ENCODE measurements at regions not wholly inside any gene's neighbourhood (a gene's known extent, or its start where the extent isn't known, plus 50 kb on each side); places are given as distances from the start of the nearest gene placed in this dataset.

- no peaks in the 10 kb centered on the region for H3K9me3 ChIP-seq
- peaks cover 0 to 8% of the 10 kb centered on the region in 2 donors for H3K4me1 ChIP-seq
- H3K4me3 ChIP-seq, result no peak overlapping the region
- intact Hi-C loops (cut with DNase I; ENCODE audit: low total_unique reads), result no loop called here
- no peak for DNase-seq
- no peaks in the 10 kb centered on the region for H3K27me3 ChIP-seq
- no peak overlapping the region for H3K27ac ChIP-seq
- no peak for ATAC-seq
- no peaks in the 10 kb centered on the region for H3K36me3 ChIP-seq
- in situ Hi-C loops (cut with MboI; ENCODE audit: low sequenced_read_pairs in 4 of 4), result no loop called here
- no peak for TF ChIP-seq CTCF (IDR thresholded peaks at IDR 0.05 in 4 of 5, conservative IDR thresholded peaks at IDR 0.05 in 1 of 5)
- TF ChIP-seq POLR2A (IDR thresholded peaks at IDR 0.05), result no peak
Measured at GRCh38 chr5:57598097-57598496, 115.5 kb upstream of the ACTBL2 start.

GRCh38 chr5:57595523-57595991 is 112.9 kb upstream of the ACTBL2 start:
- Histone ChIP-seq H3K27me3 (no peaks in the 10 kb centered on the region), H3K27ac (no peak overlapping the region), H3K36me3 (no peaks in the 10 kb centered on the region), H3K4me3 (no peak overlapping the region), H3K9me3 (no peaks in the 10 kb centered on the region), H3K4me1 (peaks cover 0 to 8% of the 10 kb centered on the region in 2 donors)
- ATAC-seq (no peak), DNase-seq (no peak)
- TF ChIP-seq CTCF (IDR thresholded peaks at IDR 0.05 in 4 of 5, conservative IDR thresholded peaks at IDR 0.05 in 1 of 5) (no peak), POLR2A (IDR thresholded peaks at IDR 0.05) (no peak)
- intact Hi-C loops (cut with DNase I; ENCODE audit: low total_unique reads), result no loop called here
- in situ Hi-C loops (cut with MboI; ENCODE audit: low sequenced_read_pairs in 4 of 4), result no loop called here

- no peak for DNase-seq
- no peak overlapping the region for H3K4me3 ChIP-seq
- TF ChIP-seq POLR2A (IDR thresholded peaks at IDR 0.05), result no peak
- TF ChIP-seq CTCF (IDR thresholded peaks at IDR 0.05 in 4 of 5, conservative IDR thresholded peaks at IDR 0.05 in 1 of 5), result no peak
- no peaks in the 10 kb centered on the region for H3K9me3 ChIP-seq
- intact Hi-C loops (cut with DNase I; ENCODE audit: low total_unique reads) (no loop called here), in situ Hi-C loops (cut with MboI; ENCODE audit: low sequenced_read_pairs in 4 of 4) (no loop called here)
- peaks cover 0 to 8% of the 10 kb centered on the region in 2 donors for H3K4me1 ChIP-seq
- no peaks in the 10 kb centered on the region for H3K27me3 ChIP-seq
- H3K27ac ChIP-seq, result no peak overlapping the region
- ATAC-seq, result no peak
- no peaks in the 10 kb centered on the region for H3K36me3 ChIP-seq
Measured at GRCh38 chr5:57594436-57594835, 111.8 kb upstream of the ACTBL2 start.

GRCh38 chr5:57592236-57592635 is 109.6 kb upstream of the ACTBL2 start:
- ATAC-seq (no peak), DNase-seq (no peak)
- Histone ChIP-seq H3K9me3 (no peaks in the 10 kb centered on the region), H3K4me3 (no peak overlapping the region), H3K27ac (no peak overlapping the region), H3K36me3 (no peaks in the 10 kb centered on the region), H3K4me1 (peaks cover 0 to 8% of the 10 kb centered on the region in 2 donors), H3K27me3 (no peaks in the 10 kb centered on the region)
- TF ChIP-seq POLR2A (IDR thresholded peaks at IDR 0.05) (no peak), CTCF (IDR thresholded peaks at IDR 0.05 in 4 of 5, conservative IDR thresholded peaks at IDR 0.05 in 1 of 5) (no peak)
- intact Hi-C loops (cut with DNase I; ENCODE audit: low total_unique reads), result no loop called here
- in situ Hi-C loops (cut with MboI; ENCODE audit: low sequenced_read_pairs in 4 of 4), result no loop called here

GRCh38 chr5:57586649-57587048 is 104.0 kb upstream of the ACTBL2 start:
- Histone ChIP-seq H3K4me1 (no peaks in the 10 kb centered on the region), H3K9me3 (no peaks in the 10 kb centered on the region), H3K27me3 (no peaks in the 10 kb centered on the region), H3K27ac (no peak overlapping the region), H3K36me3 (no peaks in the 10 kb centered on the region), H3K4me3 (no peak overlapping the region)
- in situ Hi-C loops (cut with MboI; ENCODE audit: low sequenced_read_pairs in 4 of 4), result no loop called here
- TF ChIP-seq CTCF (IDR thresholded peaks at IDR 0.05 in 4 of 5, conservative IDR thresholded peaks at IDR 0.05 in 1 of 5) (no peak), POLR2A (IDR thresholded peaks at IDR 0.05) (no peak)
- ATAC-seq (no peak), DNase-seq (no peak)
- intact Hi-C loops (cut with DNase I; ENCODE audit: low total_unique reads), result no loop called here
